ENCODE measurements at regions not wholly inside any gene's neighbourhood (a gene's known extent, or its start where the extent isn't known, plus 50 kb on each side); places are given as distances from the start of the nearest gene placed in this dataset.

- Mint-ChIP-seq H3K4me3 (ENCODE audit: unreplicated experiment) (no peak overlapping the region), H3K27me3 (ENCODE audit: unreplicated experiment) (peaks cover 5% of the 10 kb centered on the region), H3K9me3 (ENCODE audit: unreplicated experiment) (no peaks in the 10 kb centered on the region), H3K4me1 (ENCODE audit: low read depth, unreplicated experiment) (peaks cover 6% of the 10 kb centered on the region), H3K27ac (ENCODE audit: unreplicated experiment) (no peak overlapping the region), H3K36me3 (ENCODE audit: unreplicated experiment) (no peaks in the 10 kb centered on the region)
- no peak for TF ChIP-seq CTCF (IDR thresholded peaks at IDR 0.05; ENCODE audit: partially characterized antibody, unreplicated experiment)
- DNase-seq, result no peak
Observed at GRCh38 chr7:18174996-18175395, 147.3 kb upstream of the PRPS1L1 start.

- no peak overlapping the region for H3K27ac Mint-ChIP-seq (ENCODE audit: unreplicated experiment)
- peaks cover 9% of the 10 kb centered on the region for H3K4me1 Mint-ChIP-seq (ENCODE audit: low read depth, unreplicated experiment)
- H3K27me3 Mint-ChIP-seq (ENCODE audit: unreplicated experiment), result peaks cover 5% of the 10 kb centered on the region
- H3K36me3 Mint-ChIP-seq (ENCODE audit: unreplicated experiment), result no peaks in the 10 kb centered on the region
- H3K4me3 Mint-ChIP-seq (ENCODE audit: unreplicated experiment), result no peak overlapping the region
- H3K9me3 Mint-ChIP-seq (ENCODE audit: unreplicated experiment), result no peaks in the 10 kb centered on the region
- no peak for TF ChIP-seq CTCF (IDR thresholded peaks at IDR 0.05; ENCODE audit: partially characterized antibody, unreplicated experiment)
- DNase-seq, result no peak
Observed at GRCh38 chr7:18175801-18176450, 148.3 kb upstream of the PRPS1L1 start.

- Mint-ChIP-seq H3K9me3 (ENCODE audit: unreplicated experiment) (no peaks in the 10 kb centered on the region), H3K4me3 (ENCODE audit: unreplicated experiment) (no peak overlapping the region), H3K27ac (ENCODE audit: unreplicated experiment) (no peak overlapping the region), H3K36me3 (ENCODE audit: unreplicated experiment) (no peaks in the 10 kb centered on the region), H3K4me1 (ENCODE audit: low read depth, unreplicated experiment) (peaks cover 9% of the 10 kb centered on the region), H3K27me3 (ENCODE audit: unreplicated experiment) (peaks cover 5% of the 10 kb centered on the region)
- no peak for TF ChIP-seq CTCF (IDR thresholded peaks at IDR 0.05; ENCODE audit: partially characterized antibody, unreplicated experiment)
- no peak for DNase-seq
Observed at GRCh38 chr7:18177129-18177814, 149.6 kb upstream of the PRPS1L1 start.

GRCh38 chr7:18177815-18178660 lies 150.4 kb upstream of the PRPS1L1 start:
- DNase-seq, result no peak
- no peaks in the 10 kb centered on the region for H3K36me3 Mint-ChIP-seq (ENCODE audit: unreplicated experiment)
- TF ChIP-seq CTCF (IDR thresholded peaks at IDR 0.05; ENCODE audit: partially characterized antibody, unreplicated experiment), result no peak
- peaks cover 9% of the 10 kb centered on the region for H3K4me1 Mint-ChIP-seq (ENCODE audit: low read depth, unreplicated experiment)
- H3K4me3 Mint-ChIP-seq (ENCODE audit: unreplicated experiment), result no peak overlapping the region
- peaks cover 4% of the 10 kb centered on the region for H3K27me3 Mint-ChIP-seq (ENCODE audit: unreplicated experiment)
- H3K9me3 Mint-ChIP-seq (ENCODE audit: unreplicated experiment), result no peaks in the 10 kb centered on the region
- no peak overlapping the region for H3K27ac Mint-ChIP-seq (ENCODE audit: unreplicated experiment)

Measured in glutamatergic neuron (in vitro differentiated cells).